ENCODE measurements at regions not wholly inside any gene's neighbourhood (a gene's known extent, or its start where the extent isn't known, plus 50 kb on each side); places are given as distances from the start of the nearest gene placed in this dataset.

GRCh38 chr10:78969719-78970118, 99.0 kb upstream of the ZMIZ1 start:
- intact Hi-C loops (cut with DNase I): no loop called here
- Histone ChIP-seq H3K36me3 (no peaks in the 10 kb centered on the region), H3K4me1 (peaks cover 15 to 33% of the 10 kb centered on the region in 2 donors), H3K27me3 (peaks cover 0 to 21% of the 10 kb centered on the region in 2 donors), H3K4me3 (no peak overlapping the region), H3K27ac (no peak overlapping the region), H3K9me3 (no peaks in the 10 kb centered on the region)
- ATAC-seq: no peak
- no peak for DNase-seq
- no peak for TF ChIP-seq CTCF (IDR thresholded peaks at IDR 0.05)

- Histone ChIP-seq H3K27me3 (peaks cover 0 to 25% of the 10 kb centered on the region in 2 donors), H3K4me3 (no peak overlapping the region), H3K27ac (no peak overlapping the region), H3K36me3 (no peaks in the 10 kb centered on the region), H3K4me1 (peaks cover 16 to 34% of the 10 kb centered on the region in 2 donors), H3K9me3 (no peaks in the 10 kb centered on the region)
- DNase-seq (no peak), ATAC-seq (no peak)
- intact Hi-C loops (cut with DNase I): no loop called here
- TF ChIP-seq CTCF (IDR thresholded peaks at IDR 0.05): no peak
These were observed 98.5 kb upstream of the ZMIZ1 start for GRCh38 chr10:78970261-78970660.

- TF ChIP-seq CTCF (IDR thresholded peaks at IDR 0.05): no peak
- DNase-seq (no peak), ATAC-seq (no peak)
- H3K4me1 ChIP-seq: peaks cover 16 to 43% of the 10 kb centered on the region in 2 donors
- no peak overlapping the region for H3K27ac ChIP-seq
- H3K9me3 ChIP-seq: no peaks in the 10 kb centered on the region
- H3K36me3 ChIP-seq: no peaks in the 10 kb centered on the region
- intact Hi-C loops (cut with DNase I): no loop called here
- H3K4me3 ChIP-seq: no peak overlapping the region
- peaks cover 0 to 25% of the 10 kb centered on the region in 2 donors for H3K27me3 ChIP-seq
These were observed 97.6 kb upstream of the ZMIZ1 start for GRCh38 chr10:78971094-78971682.

- Histone ChIP-seq H3K4me1 (peaks cover 17 to 49% of the 10 kb centered on the region in 2 donors), H3K9me3 (no peaks in the 10 kb centered on the region), H3K27ac (peak overlapping the region; percentile 91 to 94), H3K36me3 (no peaks in the 10 kb centered on the region), H3K27me3 (peaks cover 0 to 25% of the 10 kb centered on the region in 2 donors), H3K4me3 (peak overlapping the region in 1 of 2 donors; percentile 44)
- TF ChIP-seq CTCF (IDR thresholded peaks at IDR 0.05): no peak
- ATAC-seq (peak; percentile 49), DNase-seq (peak; percentile 51 to 86 (median 70))
- intact Hi-C loops (cut with DNase I): no loop called here
These were observed 96.4 kb upstream of the ZMIZ1 start for GRCh38 chr10:78972160-78972946.

Measured in left lung (tissue), 4 donors.